ENCODE measurements at regions not wholly inside any gene's neighbourhood (a gene's known extent, or its start where the extent isn't known, plus 50 kb on each side); places are given as distances from the start of the nearest gene placed in this dataset.

DNA sequence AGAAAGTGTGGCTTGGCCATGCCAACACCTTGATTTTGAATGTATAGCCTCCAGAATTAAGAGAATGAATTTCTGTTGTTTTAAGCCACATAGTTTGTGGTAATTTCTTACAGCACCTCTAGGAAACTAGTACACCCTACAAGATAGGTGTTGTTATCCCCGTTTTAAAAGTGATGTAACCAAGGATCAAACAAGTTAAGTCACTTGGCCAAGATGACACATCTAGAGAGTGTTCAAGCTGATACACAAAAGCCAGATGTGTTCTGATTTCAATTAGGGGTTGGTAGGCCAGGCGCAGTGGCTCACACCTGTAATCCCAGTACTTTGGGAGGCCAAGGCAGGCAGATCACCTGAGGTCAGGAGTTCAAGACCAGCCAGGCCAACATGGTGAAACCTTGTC is 396.5 kb upstream of the SOX9 start:
- no peaks in the 10 kb centered on the region for H3K36me3 ChIP-seq (ENCODE audit: insufficient read depth, low read length)
- H3K4me1 ChIP-seq (ENCODE audit: insufficient read depth, low read length): no peaks in the 10 kb centered on the region
- no peaks in the 10 kb centered on the region for H3K27me3 ChIP-seq (ENCODE audit: insufficient read depth, low read length)
- no peak overlapping the region for H2AFZ ChIP-seq (ENCODE audit: low read depth, low read length)
- no peaks in the 10 kb centered on the region for H3K9me3 ChIP-seq (ENCODE audit: low read length)
- H3K4me3 ChIP-seq (ENCODE audit: low read length): no peak overlapping the region

GRCh38 chr17:71725811-71726210 is 395.0 kb upstream of the SOX9 start:
- H3K9me3 ChIP-seq (ENCODE audit: low read length): no peaks in the 10 kb centered on the region
- no peak overlapping the region for H2AFZ ChIP-seq (ENCODE audit: low read depth, low read length)
- no peaks in the 10 kb centered on the region for H3K4me1 ChIP-seq (ENCODE audit: insufficient read depth, low read length)
- no peak overlapping the region for H3K4me3 ChIP-seq (ENCODE audit: low read length)
- H3K36me3 ChIP-seq (ENCODE audit: insufficient read depth, low read length): no peaks in the 10 kb centered on the region
- no peaks in the 10 kb centered on the region for H3K27me3 ChIP-seq (ENCODE audit: insufficient read depth, low read length)

DNA sequence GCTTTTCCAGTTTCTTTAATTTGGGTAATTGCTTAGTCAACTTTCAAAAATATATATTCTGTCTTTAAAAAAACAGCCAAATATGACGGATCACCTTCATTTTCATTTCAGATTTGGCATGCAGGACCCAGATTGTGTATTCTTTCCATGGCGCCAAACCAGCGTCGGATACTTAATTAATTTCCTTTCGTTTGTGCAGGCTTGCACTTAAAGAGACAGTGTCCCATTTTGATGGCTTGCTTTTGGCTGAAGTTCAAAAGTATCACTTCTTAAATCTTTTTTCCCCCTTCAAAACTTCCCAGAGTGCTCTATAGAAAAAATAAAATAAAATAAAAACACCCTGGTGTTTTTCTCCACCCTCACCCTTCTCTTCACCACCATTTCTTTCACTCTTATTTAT is 394.5 kb upstream of the SOX9 start:
- Histone ChIP-seq H2AFZ (ENCODE audit: low read depth, low read length) (no peak overlapping the region), H3K27me3 (ENCODE audit: insufficient read depth, low read length) (no peaks in the 10 kb centered on the region), H3K4me3 (ENCODE audit: low read length) (no peak overlapping the region), H3K36me3 (ENCODE audit: insufficient read depth, low read length) (no peaks in the 10 kb centered on the region), H3K4me1 (ENCODE audit: insufficient read depth, low read length) (no peaks in the 10 kb centered on the region), H3K9me3 (ENCODE audit: low read length) (no peaks in the 10 kb centered on the region)

GRCh38 chr17:71727292-71727691 is 393.5 kb upstream of the SOX9 start:
- no peaks in the 10 kb centered on the region for H3K36me3 ChIP-seq (ENCODE audit: insufficient read depth, low read length)
- no peaks in the 10 kb centered on the region for H3K4me1 ChIP-seq (ENCODE audit: insufficient read depth, low read length)
- H3K27me3 ChIP-seq (ENCODE audit: insufficient read depth, low read length): no peaks in the 10 kb centered on the region
- no peak overlapping the region for H3K4me3 ChIP-seq (ENCODE audit: low read length)
- no peaks in the 10 kb centered on the region for H3K9me3 ChIP-seq (ENCODE audit: low read length)
- no peak overlapping the region for H2AFZ ChIP-seq (ENCODE audit: low read depth, low read length)

GRCh38 chr17:71727723-71728122 is 393.1 kb upstream of the SOX9 start:
- H3K9me3 ChIP-seq (ENCODE audit: low read length): no peaks in the 10 kb centered on the region
- H3K36me3 ChIP-seq (ENCODE audit: insufficient read depth, low read length): no peaks in the 10 kb centered on the region
- H2AFZ ChIP-seq (ENCODE audit: low read depth, low read length): no peak overlapping the region
- H3K4me3 ChIP-seq (ENCODE audit: low read length): no peak overlapping the region
- H3K27me3 ChIP-seq (ENCODE audit: insufficient read depth, low read length): no peaks in the 10 kb centered on the region
- H3K4me1 ChIP-seq (ENCODE audit: insufficient read depth, low read length): no peaks in the 10 kb centered on the region

DNA sequence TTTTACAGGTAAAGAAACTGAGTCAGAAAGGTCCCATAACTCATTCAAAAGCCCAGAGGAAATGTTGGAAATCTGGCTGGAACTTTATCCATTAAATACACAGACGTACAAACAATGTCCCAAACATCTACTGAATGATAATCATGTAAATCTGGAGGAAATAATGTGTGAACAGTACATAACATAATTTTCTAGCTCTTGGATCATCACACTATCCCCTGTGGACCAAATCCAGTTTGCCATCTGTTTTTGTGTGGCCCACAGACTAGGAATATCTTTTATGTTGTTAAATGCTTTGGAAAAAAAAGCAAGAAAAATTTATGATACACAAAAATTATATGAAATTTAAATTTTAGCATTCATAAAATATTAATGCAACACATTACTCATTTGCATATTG is 389.9 kb upstream of the SOX9 start:
- Histone ChIP-seq H3K4me1 (ENCODE audit: insufficient read depth, low read length) (no peaks in the 10 kb centered on the region), H2AFZ (ENCODE audit: low read depth, low read length) (no peak overlapping the region), H3K9me3 (ENCODE audit: low read length) (no peaks in the 10 kb centered on the region), H3K27me3 (ENCODE audit: insufficient read depth, low read length) (no peaks in the 10 kb centered on the region), H3K4me3 (ENCODE audit: low read length) (no peak overlapping the region), H3K36me3 (ENCODE audit: insufficient read depth, low read length) (no peaks in the 10 kb centered on the region)

DNA sequence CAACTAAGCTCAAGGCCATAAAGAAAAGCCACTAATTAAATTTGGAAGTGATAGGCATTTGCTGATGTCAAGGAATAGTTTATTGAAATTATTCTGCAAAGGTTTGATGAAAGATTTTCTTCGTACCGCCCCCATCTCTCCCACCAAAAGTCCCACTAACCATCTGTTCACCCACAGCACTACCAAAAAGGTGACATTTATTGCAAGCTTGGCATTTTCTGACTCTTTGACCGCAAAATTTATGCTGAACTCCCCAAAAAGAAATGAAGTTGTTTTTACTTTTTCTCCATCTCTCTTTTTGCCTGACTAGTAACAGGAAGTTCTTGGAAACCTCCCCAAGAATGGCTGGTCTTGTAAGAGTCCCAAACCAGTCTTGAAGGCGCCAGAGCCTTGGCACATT is 384.9 kb upstream of the SOX9 start:
- Histone ChIP-seq H3K27me3 (ENCODE audit: insufficient read depth, low read length) (no peaks in the 10 kb centered on the region), H3K9me3 (ENCODE audit: low read length) (no peaks in the 10 kb centered on the region), H3K4me3 (ENCODE audit: low read length) (no peak overlapping the region), H3K36me3 (ENCODE audit: insufficient read depth, low read length) (no peaks in the 10 kb centered on the region), H3K4me1 (ENCODE audit: insufficient read depth, low read length) (peaks cover 9% of the 10 kb centered on the region), H2AFZ (ENCODE audit: low read depth, low read length) (no peak overlapping the region)

DNA sequence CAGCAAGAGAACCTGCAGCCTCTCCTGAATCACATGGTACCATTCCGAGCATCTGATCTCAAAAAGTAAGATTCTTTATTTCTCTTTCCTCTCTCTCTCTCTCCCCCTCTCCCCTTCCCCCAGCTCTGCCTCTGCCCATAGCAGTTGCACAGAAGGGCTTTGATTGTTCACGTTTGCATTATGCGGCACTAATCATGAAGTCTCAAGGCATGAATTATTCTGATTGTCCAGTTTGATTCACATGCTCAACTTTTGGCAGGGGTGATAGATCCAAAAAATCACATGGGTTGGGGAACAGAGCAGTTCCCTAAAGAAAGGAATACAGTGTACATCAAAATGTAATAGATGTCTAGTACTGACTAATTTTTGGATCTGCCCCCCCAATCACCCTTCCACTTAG is 380.0 kb upstream of the SOX9 start:
- H2AFZ ChIP-seq (ENCODE audit: low read depth, low read length): no peak overlapping the region
- H3K27me3 ChIP-seq (ENCODE audit: insufficient read depth, low read length): no peaks in the 10 kb centered on the region
- no peaks in the 10 kb centered on the region for H3K9me3 ChIP-seq (ENCODE audit: low read length)
- H3K4me1 ChIP-seq (ENCODE audit: insufficient read depth, low read length): peaks cover 9% of the 10 kb centered on the region
- H3K4me3 ChIP-seq (ENCODE audit: low read length): no peak overlapping the region
- H3K36me3 ChIP-seq (ENCODE audit: insufficient read depth, low read length): no peaks in the 10 kb centered on the region

GRCh38 chr17:71741836-71742235 is 379.0 kb upstream of the SOX9 start:
- Histone ChIP-seq H3K4me3 (ENCODE audit: low read length) (no peak overlapping the region), H3K4me1 (ENCODE audit: insufficient read depth, low read length) (peaks cover 2% of the 10 kb centered on the region), H3K9me3 (ENCODE audit: low read length) (no peaks in the 10 kb centered on the region), H3K27me3 (ENCODE audit: insufficient read depth, low read length) (no peaks in the 10 kb centered on the region), H3K36me3 (ENCODE audit: insufficient read depth, low read length) (no peaks in the 10 kb centered on the region), H2AFZ (ENCODE audit: low read depth, low read length) (no peak overlapping the region)

GRCh38 chr17:71748872-71749271 is 371.9 kb upstream of the SOX9 start:
- Histone ChIP-seq H3K36me3 (ENCODE audit: insufficient read depth, low read length) (no peaks in the 10 kb centered on the region), H3K4me1 (ENCODE audit: insufficient read depth, low read length) (no peaks in the 10 kb centered on the region), H3K9me3 (ENCODE audit: low read length) (no peaks in the 10 kb centered on the region), H2AFZ (ENCODE audit: low read depth, low read length) (no peak overlapping the region), H3K27me3 (ENCODE audit: insufficient read depth, low read length) (no peaks in the 10 kb centered on the region), H3K4me3 (ENCODE audit: low read length) (no peak overlapping the region)

- Histone ChIP-seq H3K27me3 (ENCODE audit: insufficient read depth, low read length) (no peaks in the 10 kb centered on the region), H3K4me1 (ENCODE audit: insufficient read depth, low read length) (no peaks in the 10 kb centered on the region), H2AFZ (ENCODE audit: low read depth, low read length) (no peak overlapping the region), H3K9me3 (ENCODE audit: low read length) (no peaks in the 10 kb centered on the region), H3K4me3 (ENCODE audit: low read length) (no peak overlapping the region), H3K36me3 (ENCODE audit: insufficient read depth, low read length) (no peaks in the 10 kb centered on the region)
These were observed 367.8 kb upstream of the SOX9 start for GRCh38 chr17:71753070-71753469.

- H3K27me3 ChIP-seq (ENCODE audit: insufficient read depth, low read length): no peaks in the 10 kb centered on the region
- H3K9me3 ChIP-seq (ENCODE audit: low read length): no peaks in the 10 kb centered on the region
- no peaks in the 10 kb centered on the region for H3K36me3 ChIP-seq (ENCODE audit: insufficient read depth, low read length)
- H3K4me3 ChIP-seq (ENCODE audit: low read length): no peak overlapping the region
- no peaks in the 10 kb centered on the region for H3K4me1 ChIP-seq (ENCODE audit: insufficient read depth, low read length)
- no peak overlapping the region for H2AFZ ChIP-seq (ENCODE audit: low read depth, low read length)
These were observed 363.7 kb upstream of the SOX9 start for GRCh38 chr17:71757156-71757555.

DNA sequence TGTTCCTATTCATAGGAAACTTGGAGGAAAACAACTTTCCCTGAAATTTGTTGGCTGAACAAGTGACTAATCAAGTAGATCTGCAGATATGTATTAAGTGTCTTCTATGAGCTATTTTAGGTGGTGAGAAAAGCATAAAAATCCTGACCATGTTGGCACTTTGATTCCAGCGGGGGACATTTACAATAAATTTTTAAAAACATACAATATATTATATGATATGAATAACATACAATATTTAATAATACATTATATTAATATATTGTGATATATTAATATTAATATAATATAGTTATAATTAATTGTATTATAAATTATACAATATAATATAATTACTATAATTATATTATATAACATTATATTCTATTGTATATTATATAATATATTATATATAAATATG is 362.9 kb upstream of the SOX9 start:
- H3K27me3 ChIP-seq (ENCODE audit: insufficient read depth, low read length): no peaks in the 10 kb centered on the region
- H3K4me1 ChIP-seq (ENCODE audit: insufficient read depth, low read length): no peaks in the 10 kb centered on the region
- H3K9me3 ChIP-seq (ENCODE audit: low read length): no peaks in the 10 kb centered on the region
- H2AFZ ChIP-seq (ENCODE audit: low read depth, low read length): no peak overlapping the region
- H3K4me3 ChIP-seq (ENCODE audit: low read length): no peak overlapping the region
- no peaks in the 10 kb centered on the region for H3K36me3 ChIP-seq (ENCODE audit: insufficient read depth, low read length)

DNA sequence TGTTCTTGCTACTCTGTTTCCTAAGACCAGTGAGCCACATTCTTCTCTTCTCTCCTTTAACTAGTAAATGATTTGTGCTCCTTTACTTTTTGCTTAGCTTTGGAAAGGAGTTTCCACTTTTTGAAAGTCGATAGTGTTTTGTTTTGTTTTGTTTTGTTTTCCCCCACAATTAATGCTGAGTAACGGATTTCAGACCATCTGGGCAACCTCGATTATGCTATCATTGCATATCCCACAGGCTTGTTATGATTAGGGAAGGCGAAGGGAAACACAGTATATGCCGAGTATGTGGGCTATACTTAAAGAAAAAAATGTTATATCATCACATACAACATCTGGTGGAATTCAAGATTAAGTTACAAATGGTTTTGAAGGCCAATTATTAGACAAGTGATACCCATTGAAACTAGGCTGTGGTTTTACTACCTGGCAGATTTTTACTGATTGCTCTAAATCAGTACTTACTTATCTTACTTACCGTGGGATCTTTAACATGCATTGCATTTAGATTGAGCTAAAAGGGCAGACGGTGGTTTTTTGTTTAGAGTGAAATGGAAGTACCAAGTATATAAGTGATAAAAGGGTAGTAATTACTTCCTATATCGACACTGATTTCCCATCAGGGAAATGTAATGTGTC is 361.3 kb upstream of the SOX9 start:
- H3K9me3 ChIP-seq (ENCODE audit: low read length): no peaks in the 10 kb centered on the region
- no peak overlapping the region for H3K4me3 ChIP-seq (ENCODE audit: low read length)
- no peaks in the 10 kb centered on the region for H3K4me1 ChIP-seq (ENCODE audit: insufficient read depth, low read length)
- H3K36me3 ChIP-seq (ENCODE audit: insufficient read depth, low read length): no peaks in the 10 kb centered on the region
- H2AFZ ChIP-seq (ENCODE audit: low read depth, low read length): no peak overlapping the region
- H3K27me3 ChIP-seq (ENCODE audit: insufficient read depth, low read length): no peaks in the 10 kb centered on the region
